ENCODE measurements at regions not wholly inside any gene's neighbourhood (a gene's known extent, or its start where the extent isn't known, plus 50 kb on each side); places are given as distances from the start of the nearest gene placed in this dataset.

DNA sequence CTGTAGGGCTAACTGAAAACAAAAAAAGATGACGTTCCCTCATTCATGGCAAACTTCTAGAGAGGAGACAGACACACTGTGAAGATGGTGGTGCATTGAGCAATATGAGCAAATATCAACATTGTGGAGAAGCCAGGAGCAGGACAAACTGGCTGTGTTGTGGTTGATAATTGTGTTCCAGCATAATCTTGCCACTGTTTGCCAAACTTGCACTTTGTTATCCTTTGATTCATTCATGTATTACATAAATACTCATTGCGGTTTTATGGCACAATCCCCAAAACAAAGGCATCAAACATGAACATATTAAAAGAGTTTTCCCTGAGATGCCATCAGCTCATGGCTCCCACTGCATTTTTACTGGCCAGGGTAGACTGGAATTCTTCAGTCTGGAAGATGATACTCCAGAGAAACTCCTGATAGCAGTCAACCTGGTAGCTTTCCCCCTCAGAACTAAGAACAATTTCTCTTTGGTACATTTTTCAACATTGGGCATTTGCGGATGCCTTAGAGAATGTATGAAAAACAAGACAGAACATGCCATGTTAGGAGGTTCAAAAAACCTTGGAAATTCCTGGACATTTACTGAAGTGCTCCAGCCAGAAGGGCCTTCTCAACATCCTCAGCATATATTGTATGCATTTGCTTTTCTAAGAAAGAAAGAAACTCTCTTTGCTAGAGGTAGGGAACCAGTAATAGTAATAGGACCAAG lies 487.4 kb upstream of the CELF4 start:
- DNase-seq = no peak

DNA sequence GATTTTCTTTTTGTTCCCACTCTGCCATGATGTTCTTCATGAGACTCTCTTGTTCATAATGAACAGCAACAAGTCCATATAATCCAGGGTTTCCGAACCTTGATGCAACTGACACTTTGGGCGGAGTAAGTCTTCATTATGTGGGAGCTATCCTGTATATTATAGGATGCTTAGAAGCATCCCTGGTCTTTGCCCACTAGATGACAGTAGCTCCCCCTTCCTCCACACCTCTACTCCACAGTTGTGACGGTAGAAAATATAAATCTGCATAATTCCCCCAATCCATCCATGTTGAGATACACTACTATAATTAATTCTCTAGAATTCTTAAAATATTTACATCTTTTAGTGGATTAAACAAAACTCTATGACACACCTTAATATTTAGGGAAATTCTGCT lies 482.2 kb upstream of the CELF4 start:
- no peak for DNase-seq

- no peak for DNase-seq
Measured at GRCh38 chr18:38046651-38047050, 481.1 kb upstream of the CELF4 start.

DNA sequence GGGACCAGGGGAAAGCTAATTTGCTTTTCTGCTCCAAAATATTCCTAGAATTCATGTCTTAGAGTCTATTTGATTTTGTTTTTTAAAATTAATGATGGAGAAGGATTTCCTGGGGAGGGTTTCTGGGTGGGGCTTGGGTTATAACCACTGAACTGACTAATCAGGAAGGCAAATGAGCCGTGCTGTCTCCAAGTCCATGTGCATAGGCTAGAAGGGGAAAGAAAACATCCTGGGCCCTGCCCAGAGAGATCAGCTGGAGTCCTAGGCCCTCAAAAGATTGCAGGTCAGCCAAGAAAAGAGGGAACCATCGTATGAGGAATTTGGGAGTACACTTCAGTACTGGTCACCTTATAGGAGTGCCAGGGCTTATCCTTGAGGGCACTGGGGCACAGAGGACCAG lies 480.2 kb upstream of the CELF4 start:
- no peak for DNase-seq

DNA sequence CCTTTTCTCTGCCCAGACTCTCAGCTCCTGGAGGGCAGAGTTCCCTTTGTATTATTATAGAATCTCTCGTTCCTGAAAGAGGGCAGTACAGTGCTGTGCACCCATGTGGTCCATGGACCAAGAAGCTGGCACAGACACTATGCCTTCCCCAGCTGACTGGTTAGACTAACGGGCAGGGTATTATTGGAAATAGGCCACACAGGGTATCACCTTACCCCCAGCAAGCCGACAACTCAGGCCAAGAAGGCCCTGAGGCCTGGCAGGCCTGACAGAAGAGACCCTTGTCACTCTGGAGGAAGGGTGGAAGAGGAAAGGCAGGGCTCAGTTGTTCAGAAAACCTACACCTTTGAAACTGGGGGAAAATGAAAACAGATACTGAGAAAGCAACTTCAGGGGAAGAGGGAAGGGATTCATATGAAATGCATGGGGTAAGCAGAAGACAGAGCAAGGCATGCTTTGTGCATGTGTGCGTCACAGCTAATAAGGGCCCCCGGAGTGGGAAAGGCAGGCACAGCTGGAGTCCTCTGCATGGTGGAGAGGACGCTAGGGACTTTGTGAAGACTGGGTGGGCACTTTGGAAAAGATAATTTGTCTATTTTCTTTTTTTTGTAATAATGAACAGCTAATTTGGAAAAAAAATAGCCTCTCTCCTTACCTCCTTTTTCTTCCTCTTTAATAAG lies 476.8 kb upstream of the CELF4 start:
- DNase-seq = no peak

DNA sequence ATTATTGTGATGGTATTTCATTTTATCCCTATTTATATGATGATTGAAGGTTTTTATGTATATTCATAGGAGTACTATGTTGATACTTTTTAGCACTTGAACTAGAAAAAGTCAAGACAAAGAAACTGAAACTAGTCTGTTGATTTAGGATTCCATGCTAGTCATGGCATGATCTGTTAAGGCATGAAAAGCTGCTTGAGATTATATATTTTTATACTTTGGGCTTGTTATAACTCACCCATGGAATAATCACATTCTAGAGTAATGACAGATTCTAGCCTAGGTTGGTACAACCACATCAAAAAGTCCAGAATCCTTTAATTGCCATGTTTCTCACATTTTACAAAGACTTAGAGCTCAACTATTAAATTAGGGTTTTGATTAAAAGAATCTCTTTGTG lies 472.6 kb upstream of the CELF4 start:
- no peak for DNase-seq

- DNase-seq = no peak
Measured at GRCh38 chr18:38035193-38035592, 469.6 kb upstream of the CELF4 start.

GRCh38 chr18:38033282-38033681 lies 467.7 kb upstream of the CELF4 start:
- no peak for DNase-seq

GRCh38 chr18:38032516-38032915 lies 466.9 kb upstream of the CELF4 start:
- no peak for DNase-seq

GRCh38 chr18:38028946-38029345 lies 463.3 kb upstream of the CELF4 start:
- DNase-seq = no peak

DNA sequence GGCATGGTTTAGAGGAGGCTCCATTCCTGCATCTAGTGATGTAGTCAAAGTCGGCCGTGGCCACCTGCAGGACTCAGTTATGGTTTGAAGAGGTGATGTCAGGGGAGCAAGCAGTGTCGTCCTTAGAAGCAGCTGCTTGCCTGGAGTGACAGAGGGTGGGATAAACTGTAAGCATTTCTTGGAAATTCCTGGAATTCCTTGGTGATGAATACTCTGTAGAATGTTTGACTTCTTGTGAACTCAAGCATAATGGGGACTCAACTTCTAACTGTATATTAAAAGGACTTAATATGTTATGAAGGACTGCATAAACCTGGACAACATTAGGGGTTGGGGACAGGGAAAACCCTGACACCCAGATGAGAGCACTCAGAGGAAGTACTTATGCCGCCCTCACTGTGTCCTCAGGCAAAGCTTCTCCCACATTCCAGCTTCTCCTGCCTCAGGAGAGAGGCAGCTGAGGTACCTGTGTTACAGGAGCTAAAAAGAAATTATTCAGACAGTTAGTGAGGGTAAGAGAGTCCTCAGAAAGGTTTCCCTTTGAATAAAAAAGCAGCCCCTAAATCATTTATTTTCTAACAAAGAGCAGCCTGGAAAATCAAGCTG lies 459.9 kb upstream of the CELF4 start:
- DNase-seq = no peak

- no peak for DNase-seq
Measured at GRCh38 chr18:38023871-38024270, 458.3 kb upstream of the CELF4 start.

DNA sequence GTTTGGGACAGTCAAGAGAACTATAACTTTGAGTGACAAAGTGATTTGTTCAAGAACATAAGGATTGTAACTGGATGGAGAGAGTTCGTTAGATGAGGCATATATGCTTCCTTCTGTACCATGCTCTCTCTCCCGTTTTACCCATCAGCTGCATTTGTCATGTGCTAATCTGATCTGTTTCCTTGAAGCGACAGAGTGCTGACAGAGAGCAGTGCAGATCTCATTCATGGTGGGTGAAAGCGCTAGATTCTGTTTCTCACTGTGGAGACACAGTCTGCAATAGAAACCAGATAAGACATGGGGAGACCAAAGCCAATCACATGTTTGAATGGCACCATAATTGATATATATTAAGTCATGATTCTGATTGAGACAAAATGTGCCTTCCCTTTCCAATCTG lies 456.6 kb upstream of the CELF4 start:
- DNase-seq = no peak

DNA sequence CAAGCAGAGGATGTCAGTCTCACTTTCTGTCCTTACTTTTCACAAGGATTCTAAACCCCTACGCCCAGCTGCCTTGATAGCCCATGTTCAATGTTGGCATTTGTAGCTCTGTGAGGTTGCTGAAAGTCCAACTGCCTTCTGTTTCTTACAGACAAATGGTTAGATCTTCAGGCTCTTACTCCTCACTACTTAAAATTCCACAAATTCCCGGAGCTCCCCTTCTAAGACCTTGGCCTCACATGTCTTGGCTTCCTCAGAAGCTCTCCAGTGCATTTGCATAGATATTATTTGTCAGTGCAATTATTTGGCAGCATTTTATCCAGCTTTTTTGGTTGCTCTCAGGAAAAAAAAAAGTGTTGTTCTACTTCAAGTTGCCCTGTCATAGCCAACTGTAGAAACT lies 453.7 kb upstream of the CELF4 start:
- DNase-seq = no peak

- no peak for DNase-seq
Measured at GRCh38 chr18:38010971-38011857, 445.6 kb upstream of the CELF4 start.

DNA sequence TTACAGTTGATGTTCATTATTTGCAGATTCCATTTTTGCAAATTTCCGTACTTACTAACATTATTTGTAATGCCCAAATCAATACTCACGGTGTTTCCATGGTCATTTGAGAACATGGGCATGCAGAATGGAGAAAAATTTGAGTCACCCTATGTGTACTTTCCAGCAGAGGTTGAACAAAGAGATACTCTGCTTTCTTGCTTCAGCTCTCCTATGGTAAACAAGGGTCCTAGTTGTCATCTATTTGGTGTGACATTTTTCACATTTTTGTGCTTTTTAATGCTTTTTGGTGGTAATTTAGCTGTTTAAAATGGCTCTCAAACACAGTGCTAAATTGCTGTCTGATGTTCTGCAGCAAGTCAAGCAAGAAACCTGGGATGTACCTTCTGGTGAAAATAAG lies 444.4 kb upstream of the CELF4 start:
- DNase-seq = no peak

DNA sequence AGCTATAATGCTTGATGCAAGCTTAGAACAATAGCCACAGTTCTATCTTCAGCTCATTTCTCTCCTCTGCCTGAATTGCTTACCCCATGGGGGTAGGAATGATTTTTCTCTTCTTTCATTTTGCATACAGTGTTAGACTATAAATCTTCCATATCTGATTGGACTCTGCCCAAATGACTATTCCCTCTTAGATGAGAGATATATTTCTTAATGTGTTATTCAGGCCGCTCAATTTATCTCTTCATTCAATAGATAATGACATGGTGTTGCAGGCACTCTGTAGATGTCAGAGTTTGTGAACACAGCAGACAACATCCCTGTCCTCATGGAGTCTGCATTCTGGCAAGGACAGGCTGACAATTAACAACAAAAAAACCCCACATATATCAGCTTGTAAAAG lies 443.7 kb upstream of the CELF4 start:
- no peak for DNase-seq

- no peak for DNase-seq
Measured at GRCh38 chr18:38007676-38008330, 442.2 kb upstream of the CELF4 start.

- DNase-seq = no peak
Measured at GRCh38 chr18:38007026-38007425, 441.4 kb upstream of the CELF4 start.

- DNase-seq = no peak
Measured at GRCh38 chr18:38006541-38006940, 440.9 kb upstream of the CELF4 start.

DNA sequence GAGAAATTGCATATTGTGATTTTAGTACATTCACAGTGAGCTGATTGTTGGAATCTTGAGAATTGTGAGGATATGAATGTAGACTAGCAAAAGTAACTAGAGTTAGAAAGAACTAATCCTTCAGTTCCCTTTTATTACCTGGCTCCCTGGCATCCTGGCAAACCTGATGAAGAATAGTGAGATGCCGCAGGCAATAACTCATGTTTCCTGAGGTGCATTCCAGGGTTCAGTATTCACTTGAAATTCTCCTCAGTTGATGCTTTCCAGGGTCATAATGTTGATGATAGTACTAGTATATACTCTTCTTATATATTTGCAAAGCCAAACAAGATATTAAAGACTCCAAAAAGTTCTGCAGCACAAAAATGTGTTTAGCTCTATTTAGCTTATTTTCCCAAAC lies 432.1 kb upstream of the CELF4 start:
- no peak for DNase-seq

GRCh38 chr18:37987901-37988300 lies 422.3 kb upstream of the CELF4 start:
- DNase-seq = peak; percentile 87

GRCh38 chr18:37986665-37987064 lies 421.1 kb upstream of the CELF4 start:
- DNase-seq = no peak
